ENCODE measurements at regions not wholly inside any gene's neighbourhood (a gene's known extent, or its start where the extent isn't known, plus 50 kb on each side); places are given as distances from the start of the nearest gene placed in this dataset.

DNA sequence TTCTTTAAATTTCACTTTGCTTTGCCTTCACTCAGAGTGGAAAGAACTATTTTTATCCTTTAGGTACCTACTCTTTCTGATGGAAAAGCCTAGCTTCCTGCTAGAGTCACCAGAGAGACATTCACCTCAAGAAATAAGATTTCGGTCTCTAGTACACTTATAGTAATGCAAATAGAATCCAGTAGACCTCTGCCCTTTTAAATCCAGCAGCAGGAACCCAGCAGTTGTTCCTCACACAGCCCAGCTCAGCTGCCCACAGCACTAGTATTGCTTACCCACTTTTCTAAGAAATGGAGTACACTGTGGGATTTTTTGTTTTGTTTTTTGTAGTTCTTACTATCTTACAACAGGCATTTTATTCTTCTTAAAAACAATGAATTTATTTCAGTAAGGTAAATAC is 497.0 kb upstream of the CCDC54 start:
- DNase-seq (ENCODE audit: low read depth): no peak

GRCh38 chr3:106881186-106881585 is 496.1 kb upstream of the CCDC54 start:
- no peak for DNase-seq (ENCODE audit: low read depth)

DNA sequence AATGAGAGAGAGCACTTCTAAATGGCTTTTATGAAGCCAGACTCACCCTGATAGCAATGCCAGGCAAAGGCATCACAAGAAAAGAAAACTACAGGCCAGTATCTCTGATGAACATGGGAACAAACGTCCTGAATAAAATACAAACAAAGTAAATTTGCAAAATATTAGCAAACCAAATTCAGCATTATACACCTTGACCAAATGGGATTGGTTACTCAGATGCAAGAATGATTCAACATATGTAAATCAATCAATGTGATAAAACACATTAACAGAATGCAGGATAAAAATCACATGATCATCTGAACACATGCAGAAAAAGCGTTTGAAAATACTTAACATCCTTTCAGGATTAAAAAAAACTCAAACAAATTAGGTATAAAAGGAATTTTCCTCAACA is 494.9 kb upstream of the CCDC54 start:
- no peak for DNase-seq (ENCODE audit: low read depth)

DNA sequence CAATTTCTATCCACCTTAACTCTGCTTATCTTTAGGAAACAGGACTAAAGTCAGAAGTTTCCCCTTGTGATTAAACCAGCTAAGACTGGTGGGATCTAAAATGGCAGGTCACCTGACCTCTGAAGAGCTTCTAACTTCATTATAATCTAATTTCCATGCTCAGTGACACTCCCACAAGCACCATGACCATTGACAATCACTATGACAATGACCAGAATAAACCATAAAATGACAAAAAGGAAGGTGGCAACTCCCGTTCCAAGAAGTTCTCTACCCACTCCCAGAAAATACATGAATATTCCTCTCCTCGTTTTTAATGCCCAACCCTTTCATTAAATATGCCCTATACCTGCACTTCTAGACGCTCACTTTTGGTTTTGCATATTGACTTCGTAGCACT is 471.2 kb upstream of the CCDC54 start:
- no peak for DNase-seq (ENCODE audit: low read depth)

DNA sequence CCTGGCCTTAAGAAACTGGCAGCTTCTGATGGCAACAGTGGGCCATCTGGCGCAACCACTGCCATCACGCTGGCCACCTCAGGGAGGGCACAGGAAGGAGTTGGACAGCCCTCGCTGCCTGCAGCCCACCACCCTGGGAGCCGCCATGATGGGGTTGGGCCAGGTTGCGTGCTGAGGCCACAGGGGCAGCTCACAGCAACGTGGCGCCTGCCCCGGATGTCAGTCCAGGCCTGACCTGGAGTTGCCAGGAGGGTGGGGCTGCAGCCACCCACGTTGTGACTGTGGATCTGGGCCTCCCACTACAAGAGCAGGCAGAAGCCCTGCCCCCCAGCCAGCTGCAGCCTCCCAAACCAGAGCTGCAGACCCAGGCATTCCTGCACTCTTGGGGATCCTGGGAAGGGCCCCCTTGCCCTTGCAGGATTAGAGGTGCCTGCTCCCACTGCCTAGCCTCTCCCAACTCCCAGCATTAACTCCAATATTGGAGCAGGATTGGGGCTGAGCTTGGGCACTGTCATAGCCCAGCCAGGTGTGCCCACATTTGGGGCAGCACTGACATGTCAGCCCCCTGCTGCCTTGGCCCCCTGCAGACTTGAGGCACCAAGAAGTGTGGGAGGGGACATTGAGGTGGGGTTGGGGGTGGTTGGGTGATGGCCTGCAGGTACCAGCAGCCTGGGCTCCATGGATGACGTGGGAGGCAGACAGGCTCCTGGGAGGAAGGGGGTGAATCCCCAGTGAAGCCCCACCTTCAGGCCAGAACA is 468.9 kb upstream of the CCDC54 start:
- no peak for DNase-seq (ENCODE audit: low read depth)

DNA sequence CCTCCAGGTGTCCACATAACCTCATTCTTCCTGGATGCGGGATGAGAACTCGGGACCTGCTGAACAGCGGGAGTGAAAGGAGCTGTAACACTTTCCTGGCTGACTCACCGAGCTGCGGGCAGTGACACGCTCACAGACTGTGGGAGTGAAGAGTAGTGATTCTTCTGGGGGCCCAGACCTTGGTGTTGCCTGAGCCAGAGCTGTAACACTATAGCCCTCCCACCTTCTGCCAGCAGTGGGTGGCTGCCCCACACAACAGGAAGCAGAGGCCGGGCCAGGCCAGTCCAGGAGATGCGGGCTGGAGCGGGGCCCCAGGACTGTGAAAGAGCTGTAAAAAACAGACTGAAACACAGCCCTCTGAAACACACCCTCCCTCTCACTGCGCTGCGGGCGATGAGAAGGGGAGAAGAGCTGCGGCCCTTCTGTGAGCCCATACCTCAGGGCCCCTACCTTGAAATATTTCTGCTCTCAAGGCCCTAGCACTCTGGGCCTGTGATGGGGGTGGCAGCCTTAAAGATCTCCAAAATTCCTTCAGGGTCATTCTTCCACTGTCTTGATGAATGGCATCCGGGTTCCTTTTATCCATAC is 464.0 kb upstream of the CCDC54 start:
- DNase-seq (ENCODE audit: low read depth): no peak

DNA sequence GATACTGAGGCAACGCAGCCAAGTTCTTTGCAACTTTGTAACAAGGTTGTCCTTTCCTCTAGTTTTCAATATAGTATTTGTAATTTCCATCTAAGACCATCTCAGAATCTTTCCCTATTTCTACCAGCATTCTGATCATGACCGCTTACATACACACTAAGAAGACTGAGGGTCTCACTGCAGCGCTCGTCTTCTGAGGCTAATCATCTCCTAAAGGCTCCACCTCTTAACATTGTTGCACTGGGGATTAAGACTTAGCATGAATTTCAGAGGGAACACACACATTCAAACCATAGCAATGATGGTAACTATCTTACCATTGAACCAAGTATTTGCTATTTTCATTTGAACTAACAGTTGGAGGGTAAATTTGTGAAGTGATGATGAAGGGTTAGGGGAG is 463.3 kb upstream of the CCDC54 start:
- DNase-seq (ENCODE audit: low read depth): no peak

GRCh38 chr3:106920609-106921008 is 456.6 kb upstream of the CCDC54 start:
- DNase-seq (ENCODE audit: low read depth): no peak

DNA sequence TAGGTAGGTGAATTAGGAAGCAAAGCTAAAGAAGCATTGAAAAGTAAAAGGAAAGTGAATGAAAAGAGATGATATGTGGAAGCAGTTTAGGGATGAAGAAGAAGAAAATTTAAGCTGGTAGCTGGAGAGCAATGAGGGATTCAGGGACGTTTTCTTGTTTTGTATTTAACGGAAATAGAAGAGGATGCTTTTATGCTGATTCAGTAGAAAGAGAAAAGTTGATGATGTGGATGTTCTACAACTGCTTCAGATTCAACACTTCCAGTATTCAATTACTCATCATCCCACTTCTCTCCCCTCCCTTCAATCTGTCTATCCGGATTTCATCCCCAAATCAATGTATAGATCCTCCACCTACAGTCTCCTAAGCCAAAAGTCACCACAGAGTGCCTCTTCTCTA is 448.2 kb upstream of the CCDC54 start:
- DNase-seq (ENCODE audit: low read depth): no peak

GRCh38 chr3:106930086-106930485 is 447.2 kb upstream of the CCDC54 start:
- no peak for DNase-seq (ENCODE audit: low read depth)

GRCh38 chr3:106931904-106932303 is 445.3 kb upstream of the CCDC54 start:
- DNase-seq (ENCODE audit: low read depth): no peak

DNA sequence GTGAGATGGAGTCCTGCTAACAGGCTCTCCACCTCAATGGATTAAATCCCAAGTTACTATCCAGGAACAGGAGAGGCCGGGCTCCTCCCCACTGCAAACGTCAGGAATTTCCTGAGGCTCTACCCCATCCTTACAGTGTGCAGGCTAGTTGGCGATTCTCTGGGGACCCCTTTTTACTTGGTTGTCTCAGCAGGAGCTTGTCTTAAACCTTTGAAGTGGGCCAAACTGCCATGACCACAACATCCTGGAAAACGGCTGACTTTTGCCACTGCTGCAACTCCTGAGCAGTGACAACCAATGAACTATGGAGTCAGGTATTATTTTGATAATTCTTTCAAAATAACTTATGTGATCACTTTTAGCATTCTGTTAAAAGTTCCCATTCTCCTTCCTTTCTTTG is 440.9 kb upstream of the CCDC54 start:
- no peak for DNase-seq (ENCODE audit: low read depth)

- DNase-seq (ENCODE audit: low read depth): no peak
Measured at GRCh38 chr3:106942051-106942450, 435.2 kb upstream of the CCDC54 start.

DNA sequence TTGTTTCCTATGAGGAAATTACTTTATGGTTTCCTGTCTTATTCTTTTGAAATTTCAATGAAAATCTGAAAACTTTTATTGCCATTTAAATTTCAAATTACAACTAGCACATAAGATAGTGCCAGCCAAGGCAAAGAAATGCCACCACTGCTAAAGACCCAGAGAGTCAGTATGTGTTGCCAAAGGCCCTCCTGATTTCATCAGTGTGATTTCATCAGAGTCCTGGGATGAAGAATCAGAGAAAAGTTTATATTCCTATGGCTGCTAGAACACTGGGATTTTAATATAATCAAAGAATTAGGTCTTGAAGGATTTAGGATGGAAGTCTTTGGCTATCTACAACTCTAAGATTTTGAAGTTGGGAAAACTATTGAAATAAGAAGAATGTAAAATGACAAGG is 434.2 kb upstream of the CCDC54 start:
- DNase-seq (ENCODE audit: low read depth): no peak

- no peak for DNase-seq (ENCODE audit: low read depth)
Measured at GRCh38 chr3:106945435-106945834, 431.8 kb upstream of the CCDC54 start.

- DNase-seq (ENCODE audit: low read depth): no peak
Measured at GRCh38 chr3:106946866-106947265, 430.4 kb upstream of the CCDC54 start.

DNA sequence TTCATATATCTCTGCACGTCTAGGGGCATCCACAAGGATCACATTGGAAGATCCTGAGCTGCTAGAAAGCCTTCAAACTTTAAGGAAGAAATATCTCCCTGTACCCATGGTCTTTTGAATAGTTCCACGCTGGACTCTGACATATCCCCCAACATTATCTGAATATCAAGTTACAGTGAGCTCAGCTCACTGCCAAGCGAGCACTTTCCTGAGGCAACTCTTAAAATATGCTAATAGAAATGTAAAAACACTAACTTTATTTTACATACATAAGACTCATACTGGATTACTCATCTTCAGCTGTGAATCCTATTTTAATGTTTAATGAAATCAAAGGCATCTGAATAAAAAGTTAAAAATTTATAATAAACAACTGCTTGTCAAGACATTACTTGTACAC is 420.2 kb upstream of the CCDC54 start:
- DNase-seq (ENCODE audit: low read depth): peak; percentile 27

GRCh38 chr3:106962993-106963392 is 414.2 kb upstream of the CCDC54 start:
- no peak for DNase-seq (ENCODE audit: low read depth)

- DNase-seq (ENCODE audit: low read depth): no peak
Measured at GRCh38 chr3:106963442-106963841, 413.8 kb upstream of the CCDC54 start.

DNA sequence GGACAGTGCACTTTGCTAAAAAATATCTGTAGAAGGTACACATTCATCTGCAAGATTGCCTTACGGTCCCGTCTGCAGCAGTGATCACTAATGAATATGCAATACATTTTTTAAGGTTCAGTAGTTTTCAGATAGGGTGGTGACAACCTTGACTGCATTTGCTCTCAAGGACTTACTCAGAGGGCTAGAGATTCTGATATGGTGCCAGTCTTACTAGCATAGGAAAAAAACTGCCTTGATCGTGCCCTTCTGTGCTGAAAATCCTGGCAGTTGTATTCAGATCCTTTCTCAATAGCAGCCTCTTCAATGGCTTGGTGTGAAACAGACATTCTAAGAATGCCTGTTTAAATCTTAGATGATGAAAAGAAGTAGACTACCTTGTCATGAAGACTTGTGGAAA is 411.9 kb upstream of the CCDC54 start:
- no peak for DNase-seq (ENCODE audit: low read depth)

DNA sequence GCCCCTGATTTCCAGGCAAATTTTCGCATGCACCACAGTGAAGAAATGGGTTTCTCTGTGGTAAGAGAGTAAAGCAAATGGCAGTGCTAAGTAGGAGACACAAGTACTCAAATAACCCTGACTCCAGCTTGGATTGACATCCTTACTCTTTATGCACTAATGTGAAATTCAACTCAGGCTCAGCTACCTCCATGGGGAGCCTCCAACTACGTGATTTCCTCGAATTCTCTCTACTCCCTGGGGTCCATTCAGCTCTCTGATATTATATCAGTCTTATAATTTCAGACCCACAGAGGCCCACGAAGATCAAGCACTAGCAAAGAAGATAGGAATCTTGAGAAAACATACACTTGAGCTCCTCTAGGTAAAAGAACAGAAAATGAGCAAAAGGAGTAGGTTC is 407.6 kb upstream of the CCDC54 start:
- no peak for DNase-seq (ENCODE audit: low read depth)

- DNase-seq (ENCODE audit: low read depth): no peak
Measured at GRCh38 chr3:106981392-106981791, 395.8 kb upstream of the CCDC54 start.

DNA sequence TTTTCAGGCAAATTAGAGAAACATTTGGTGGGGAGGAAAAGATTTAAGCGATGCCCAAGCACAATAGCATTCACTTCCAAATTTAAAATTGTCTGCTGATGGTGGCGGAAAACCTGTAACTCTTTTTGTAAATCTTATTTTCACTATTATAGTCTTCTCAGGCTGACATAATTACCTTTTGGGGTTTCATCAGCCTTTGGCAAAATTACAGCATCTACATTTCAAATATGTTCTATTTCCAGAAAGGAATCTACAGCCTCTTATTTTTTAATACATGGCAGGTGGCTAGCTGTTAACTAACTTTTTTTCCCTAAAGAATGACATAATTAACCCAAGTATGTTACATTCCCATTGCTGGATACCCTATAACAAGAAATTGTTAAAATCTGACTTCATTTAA is 391.5 kb upstream of the CCDC54 start:
- DNase-seq (ENCODE audit: low read depth): no peak

All from non-pigmented ciliary epithelial cell (primary cell).